Astrocyte of the cerebellum (primary cell): ENCODE measurements at regions not wholly inside any gene's neighbourhood (a gene's known extent, or its start where the extent isn't known, plus 50 kb on each side); places are given as distances from the start of the nearest gene placed in this dataset.

Source experiments
- DNase-seq: peaks from one replicate; pipeline ENCODE4 v3.0.0-alpha.2; 2011; ENCODE audit warnings: low read depth
- H3K4me3 ChIP-seq: 2 replicates; pipeline ENCODE4 v1.5.1; 2011; ENCODE audit warnings: mild to moderate bottlenecking, low read depth, low read length, moderate library complexity
- CTCF ChIP-seq: IDR thresholded peaks from 2 replicates; pipeline ENCODE4 v1.5.1; 2012; ENCODE audit warnings: low read length, low read depth, moderate library complexity, mild to moderate bottlenecking; ENCODE audit errors: missing control alignments
- in situ Hi-C: cut with HindIII; loops from 2 replicates; pipeline ENCODE4 v1.10.0; 2017; ENCODE audit warnings: low sequenced_read_pairs

- no peak for TF ChIP-seq CTCF
- DNase-seq = no peak
- in situ Hi-C loops = no loop called here
- no peak overlapping the region for H3K4me3 ChIP-seq
These were observed 265.0 kb upstream of the IRX4 start for GRCh38 chr5:2147504-2148311.

- TF ChIP-seq CTCF = no peak
- DNase-seq = no peak
- H3K4me3 ChIP-seq = no peak overlapping the region
- in situ Hi-C loops = no loop called here
These were observed 261.1 kb upstream of the IRX4 start for GRCh38 chr5:2143646-2144353.

- TF ChIP-seq CTCF = no peak
- in situ Hi-C loops = no loop called here
- DNase-seq = no peak
- no peak overlapping the region for H3K4me3 ChIP-seq
These were observed 260.4 kb upstream of the IRX4 start for GRCh38 chr5:2143088-2143487.

GRCh38 chr5:2142456-2142954 lies 259.8 kb upstream of the IRX4 start:
- no peak overlapping the region for H3K4me3 ChIP-seq
- DNase-seq = no peak
- TF ChIP-seq CTCF = no peak
- in situ Hi-C loops = no loop called here

GRCh38 chr5:2141254-2142000 lies 258.7 kb upstream of the IRX4 start:
- DNase-seq = no peak
- in situ Hi-C loops = no loop called here
- no peak overlapping the region for H3K4me3 ChIP-seq
- TF ChIP-seq CTCF = no peak

GRCh38 chr5:2140501-2141175 lies 257.9 kb upstream of the IRX4 start:
- H3K4me3 ChIP-seq = no peak overlapping the region
- in situ Hi-C loops = no loop called here
- no peak for TF ChIP-seq CTCF
- DNase-seq = no peak
